ENCODE measurements at regions not wholly inside any gene's neighbourhood (a gene's known extent, or its start where the extent isn't known, plus 50 kb on each side); places are given as distances from the start of the nearest gene placed in this dataset.

GRCh38 chr3:176741664-176742047 is 455.6 kb downstream of the TBL1XR1 start:
- intact Hi-C loops (cut with micrococcal nuclease; ENCODE audit: unreplicated experiment) (no loop called here), in situ Hi-C loops (cut with HindIII; ENCODE audit: extremely low pct_ligation_motif_present, low pct_unique_long_range_greater_than_20kb) (no loop called here)
- CTCF ChIA-PET (ENCODE audit: low intra/inter-chr PET ratio, low total read pairs): no interaction called here
- Histone ChIP-seq H3K27me3 (ENCODE audit: control insufficient read depth in 1 of 2, insufficient read depth in 2 of 2, low read length in 2 of 2) (no peaks in the 10 kb centered on the region), H3K4me1 (ENCODE audit: insufficient read depth, low read length) (no peaks in the 10 kb centered on the region), H4K20me1 (ENCODE audit: insufficient read depth, low read length) (no peaks in the 10 kb centered on the region), H2AFZ (ENCODE audit: low read length) (no peak overlapping the region), H3K9ac (ENCODE audit: insufficient read depth, low read depth, low read length) (no peak overlapping the region), H3K4me2 (ENCODE audit: low read depth, low read length) (no peak overlapping the region), H3K79me2 (ENCODE audit: insufficient read depth, low read length) (no peaks in the 10 kb centered on the region), H3K27ac (ENCODE audit: extremely low read length, insufficient read depth, low read length) (no peak overlapping the region), H3K36me3 (replicated peaks in 1 of 2; ENCODE audit: control insufficient read depth in 1 of 2, insufficient read depth in 2 of 2, low read length in 2 of 2) (no peaks in the 10 kb centered on the region), H3K9me3 (ENCODE audit: low read length) (no peaks in the 10 kb centered on the region), H3K4me3 (replicated peaks in 1 of 3; ENCODE audit: insufficient read depth in 1 of 3, low read depth in 2 of 3, low read length in 3 of 3) (no peak overlapping the region)
- DNase-seq (ENCODE audit: low spot score): no peak
- FAIRE-seq: no peak
- no TSS peak for BruUV-seq (replicated peaks)
- TF ChIP-seq, protein P1, sequence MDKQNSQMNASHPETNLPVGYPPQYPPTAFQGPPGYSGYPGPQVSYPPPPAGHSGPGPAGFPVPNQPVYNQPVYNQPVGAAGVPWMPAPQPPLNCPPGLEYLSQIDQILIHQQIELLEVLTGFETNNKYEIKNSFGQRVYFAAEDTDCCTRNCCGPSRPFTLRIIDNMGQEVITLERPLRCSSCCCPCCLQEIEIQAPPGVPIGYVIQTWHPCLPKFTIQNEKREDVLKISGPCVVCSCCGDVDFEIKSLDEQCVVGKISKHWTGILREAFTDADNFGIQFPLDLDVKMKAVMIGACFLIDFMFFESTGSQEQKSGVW (CRISPR knock-in tag; IDR thresholded peaks at IDR 0.05; ENCODE audit: borderline replicate concordance): no peak
- TF ChIP-seq ZNF549 (CRISPR knock-in tag; IDR thresholded peaks at IDR 0.05) (no peak), MBD4 (IDR thresholded peaks at IDR 0.05; ENCODE audit: borderline replicate concordance, low read length) (no peak), NR3C1 (CRISPR knock-in tag; IDR thresholded peaks at IDR 0.05) (no peak), CBX1 (IDR thresholded peaks at IDR 0.05; ENCODE audit: low read depth) (no peak), RBM22 (optimal IDR thresholded peaks at IDR 0.05; ENCODE audit: low read length) (no peak)
- POLR2A ChIA-PET: no interaction called here
- 3% methylated on average over 2 of the region's 2 CpGs for WGBS (ENCODE audit: low lambda C conversion rate)
- no peak for ATAC-seq

GRCh38 chr3:176740906-176741663 is 456.2 kb downstream of the TBL1XR1 start:
- Histone ChIP-seq H4K20me1 (ENCODE audit: insufficient read depth, low read length) (no peaks in the 10 kb centered on the region), H3K9me3 (ENCODE audit: low read length) (no peaks in the 10 kb centered on the region), H3K27me3 (ENCODE audit: control insufficient read depth in 1 of 2, insufficient read depth in 2 of 2, low read length in 2 of 2) (no peaks in the 10 kb centered on the region), H3K4me3 (replicated peaks in 1 of 3; ENCODE audit: insufficient read depth in 1 of 3, low read depth in 2 of 3, low read length in 3 of 3) (no peak overlapping the region), H3K79me2 (ENCODE audit: insufficient read depth, low read length) (no peaks in the 10 kb centered on the region), H3K4me1 (ENCODE audit: insufficient read depth, low read length) (no peaks in the 10 kb centered on the region), H3K27ac (ENCODE audit: extremely low read length, insufficient read depth, low read length) (no peak overlapping the region), H3K4me2 (ENCODE audit: low read depth, low read length) (no peak overlapping the region), H3K36me3 (replicated peaks in 1 of 2; ENCODE audit: control insufficient read depth in 1 of 2, insufficient read depth in 2 of 2, low read length in 2 of 2) (no peaks in the 10 kb centered on the region), H3K9ac (ENCODE audit: insufficient read depth, low read depth, low read length) (no peak overlapping the region), H2AFZ (ENCODE audit: low read length) (no peak overlapping the region)
- CTCF ChIA-PET (ENCODE audit: low intra/inter-chr PET ratio, low total read pairs): no interaction called here
- in situ Hi-C loops (cut with HindIII; ENCODE audit: extremely low pct_ligation_motif_present, low pct_unique_long_range_greater_than_20kb): no loop called here
- 0% methylated on average over 8 of the region's 8 CpGs for WGBS (ENCODE audit: low lambda C conversion rate)
- BruUV-seq (replicated peaks): no TSS peak
- ATAC-seq (no peak), DNase-seq (ENCODE audit: low spot score) (no peak), FAIRE-seq (no peak)
- intact Hi-C loops (cut with micrococcal nuclease; ENCODE audit: unreplicated experiment): no loop called here
- POLR2A ChIA-PET: no interaction called here
- TF ChIP-seq ZNF75D (CRISPR knock-in tag; IDR thresholded peaks at IDR 0.05; ENCODE audit: borderline replicate concordance) (no peak), TERF1 (CRISPR knock-in tag; IDR thresholded peaks at IDR 0.05) (no peak), HHEX (CRISPR knock-in tag; IDR thresholded peaks at IDR 0.05) (no peak), ZNF780A (CRISPR knock-in tag; IDR thresholded peaks at IDR 0.05) (no peak), ZNF7 (CRISPR knock-in tag; IDR thresholded peaks at IDR 0.05) (no peak), ATAD3A (CRISPR knock-in tag; IDR thresholded peaks at IDR 0.05) (no peak), XBP1 (CRISPR knock-in tag; IDR thresholded peaks at IDR 0.05) (no peak), ZNF552 (CRISPR knock-in tag; IDR thresholded peaks at IDR 0.05; ENCODE audit: borderline replicate concordance) (no peak), PITX1 (CRISPR knock-in tag; IDR thresholded peaks at IDR 0.05) (no peak), CBFB (CRISPR knock-in tag; IDR thresholded peaks at IDR 0.05) (no peak), ZNF10 (CRISPR knock-in tag; IDR thresholded peaks at IDR 0.05; ENCODE audit: borderline replicate concordance, low read depth) (no peak), ZFP62 (CRISPR knock-in tag; IDR thresholded peaks at IDR 0.05) (no peak)
- TF ChIP-seq, protein P2, sequence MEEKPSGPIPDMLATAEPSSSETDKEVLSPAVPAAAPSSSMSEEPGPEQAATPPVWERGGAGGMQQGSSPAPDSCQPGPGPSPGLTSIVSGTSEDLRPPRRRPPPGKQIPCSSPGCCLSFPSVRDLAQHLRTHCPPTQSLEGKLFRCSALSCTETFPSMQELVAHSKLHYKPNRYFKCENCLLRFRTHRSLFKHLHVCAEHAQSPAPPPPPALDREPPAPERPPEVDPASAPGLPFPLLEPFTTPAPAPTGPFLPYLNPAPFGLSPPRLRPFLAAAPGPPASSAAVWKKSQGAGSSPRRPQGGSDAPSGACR (CRISPR knock-in tag; IDR thresholded peaks at IDR 0.05): no peak
